Adrenal gland (tissue), 5 donors: ENCODE measurements at regions not wholly inside any gene's neighbourhood (a gene's known extent, or its start where the extent isn't known, plus 50 kb on each side); places are given as distances from the start of the nearest gene placed in this dataset.
"Not testable (repeated sequence)": the region's sequence is repeated elsewhere in the genome, so short reads cannot be mapped to it uniquely, and the experiment has no call there.

Source experiments
- POLR2A ChIP-seq, 2 donors: fragments of 450-650 bp; IDR thresholded peaks; one replicate each; pipeline ENCODE4 v1.6.1; 2017; ENCODE audit warnings: antibody characterized with exemption in 2 of 2, mild to moderate bottlenecking in 2 of 2, moderate library complexity in 1 of 2
- TF ChIP-seq, protein P1 (sequence below), 6 experiments: fragments of 450-650 bp in 4 of 6; fragments of 200-600 bp in 2 of 6; sonication (generic) in 1 of 6; IDR thresholded peaks; 1 replicate in 5 of 6; 2 replicates in 1 of 6; pipeline versions ENCODE4 v1.5.1 to v1.8.0; 2016 to 2021; ENCODE audit warnings: antibody characterized with exemption in 6 of 6, mild to moderate bottlenecking in 2 of 6, moderate library complexity in 1 of 6
- donor health status: DM: no; HTN: no; CAD: no.

DNA sequence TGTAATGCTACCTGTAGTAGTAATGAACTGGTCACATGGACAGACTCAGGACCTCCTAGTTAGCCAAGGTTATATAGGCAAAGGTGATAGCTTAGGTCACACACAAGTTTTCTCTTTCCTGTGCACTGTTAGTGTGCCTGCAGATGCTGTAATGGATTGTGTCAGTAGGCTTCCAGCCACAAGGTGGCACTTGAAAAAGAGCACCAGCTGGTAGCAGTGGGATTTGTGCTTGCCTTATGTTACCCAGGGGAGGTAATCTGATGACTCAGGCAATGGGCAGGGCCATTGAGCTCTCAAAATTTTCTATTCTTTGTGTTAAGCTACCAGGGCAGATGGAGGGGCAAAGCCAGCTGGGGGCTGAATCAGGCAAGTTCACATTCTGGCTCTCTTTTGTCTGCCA lies 562.6 kb upstream of the TPTE start:
- not testable (repeated sequence) for TF ChIP-seq POLR2A (IDR thresholded peaks at IDR 0.05)
- TF ChIP-seq, protein P1, sequence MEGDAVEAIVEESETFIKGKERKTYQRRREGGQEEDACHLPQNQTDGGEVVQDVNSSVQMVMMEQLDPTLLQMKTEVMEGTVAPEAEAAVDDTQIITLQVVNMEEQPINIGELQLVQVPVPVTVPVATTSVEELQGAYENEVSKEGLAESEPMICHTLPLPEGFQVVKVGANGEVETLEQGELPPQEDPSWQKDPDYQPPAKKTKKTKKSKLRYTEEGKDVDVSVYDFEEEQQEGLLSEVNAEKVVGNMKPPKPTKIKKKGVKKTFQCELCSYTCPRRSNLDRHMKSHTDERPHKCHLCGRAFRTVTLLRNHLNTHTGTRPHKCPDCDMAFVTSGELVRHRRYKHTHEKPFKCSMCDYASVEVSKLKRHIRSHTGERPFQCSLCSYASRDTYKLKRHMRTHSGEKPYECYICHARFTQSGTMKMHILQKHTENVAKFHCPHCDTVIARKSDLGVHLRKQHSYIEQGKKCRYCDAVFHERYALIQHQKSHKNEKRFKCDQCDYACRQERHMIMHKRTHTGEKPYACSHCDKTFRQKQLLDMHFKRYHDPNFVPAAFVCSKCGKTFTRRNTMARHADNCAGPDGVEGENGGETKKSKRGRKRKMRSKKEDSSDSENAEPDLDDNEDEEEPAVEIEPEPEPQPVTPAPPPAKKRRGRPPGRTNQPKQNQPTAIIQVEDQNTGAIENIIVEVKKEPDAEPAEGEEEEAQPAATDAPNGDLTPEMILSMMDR (IDR thresholded peaks at IDR 0.05) = not testable (repeated sequence)
